GM18520 (cell line): ENCODE measurements at regions not wholly inside any gene's neighbourhood (a gene's known extent, or its start where the extent isn't known, plus 50 kb on each side); places are given as distances from the start of the nearest gene placed in this dataset.
A peak's percentile ranks its signal among the peaks of the same experiment; 100 is the strongest.

ENCODE experiments used
- ATAC-seq: cut with Tn5 transposase; IDR thresholded peaks from one replicate; pipeline ENCODE4 v1.9.1; 2021; ENCODE audit not compliant: unreplicated experiment

DNA sequence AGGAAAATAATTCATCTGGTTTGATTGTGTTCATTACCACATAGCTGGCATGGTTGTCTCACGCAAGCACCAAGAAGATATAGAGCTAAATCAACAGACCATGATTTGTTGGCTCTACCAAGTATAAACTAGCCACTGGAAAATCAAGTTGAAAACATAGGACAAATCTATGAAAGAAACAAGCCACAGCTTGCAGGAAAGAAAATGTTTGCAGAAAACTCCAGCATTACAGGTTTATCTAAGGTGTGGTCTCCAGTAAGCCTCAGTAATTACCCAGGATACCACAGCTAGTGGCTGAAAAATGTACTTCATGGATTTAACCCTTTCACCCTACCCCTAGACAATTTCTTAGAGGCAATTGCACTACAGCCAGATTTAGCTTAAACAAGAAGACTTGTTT is 340.6 kb downstream of the SOX2 start:
- no peak for ATAC-seq

DNA sequence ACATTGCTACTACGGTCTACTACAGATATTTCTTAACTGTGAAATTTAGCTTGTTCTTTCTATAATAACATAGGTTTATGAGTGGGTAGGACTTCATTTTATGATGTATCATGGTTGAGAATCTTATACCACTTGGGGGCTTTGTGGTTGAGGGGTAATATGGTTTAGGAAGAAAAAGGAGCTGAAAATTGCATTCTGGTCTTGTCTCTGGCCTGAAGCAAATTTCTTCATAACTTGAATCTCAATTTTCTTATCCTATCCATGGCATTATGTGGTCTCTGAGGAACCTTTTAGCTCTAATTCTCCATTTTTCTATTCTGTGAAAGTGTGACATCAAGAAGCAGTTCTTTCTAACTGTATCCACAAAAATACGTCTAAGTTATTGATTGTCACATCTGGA is 341.0 kb downstream of the SOX2 start:
- ATAC-seq = no peak

DNA sequence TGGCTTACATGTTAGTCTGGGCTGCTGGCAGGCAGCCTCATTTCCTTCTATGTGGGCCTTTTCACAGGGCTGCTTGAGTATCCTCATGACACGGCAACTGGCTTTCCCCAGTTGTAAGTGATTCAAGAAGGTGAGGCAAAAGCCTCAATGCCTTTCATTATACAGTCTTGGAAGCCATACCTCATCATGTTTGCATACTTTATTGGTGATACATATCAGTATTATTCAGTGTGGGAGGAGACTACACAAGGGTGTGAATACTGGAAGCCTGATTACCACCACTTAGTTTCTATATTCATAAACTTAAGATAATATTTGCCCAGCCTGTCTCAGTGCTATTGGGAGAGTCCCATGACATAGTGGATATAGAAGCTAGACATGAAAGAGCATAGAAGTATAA is 346.8 kb downstream of the SOX2 start:
- ATAC-seq = peak; percentile 80

DNA sequence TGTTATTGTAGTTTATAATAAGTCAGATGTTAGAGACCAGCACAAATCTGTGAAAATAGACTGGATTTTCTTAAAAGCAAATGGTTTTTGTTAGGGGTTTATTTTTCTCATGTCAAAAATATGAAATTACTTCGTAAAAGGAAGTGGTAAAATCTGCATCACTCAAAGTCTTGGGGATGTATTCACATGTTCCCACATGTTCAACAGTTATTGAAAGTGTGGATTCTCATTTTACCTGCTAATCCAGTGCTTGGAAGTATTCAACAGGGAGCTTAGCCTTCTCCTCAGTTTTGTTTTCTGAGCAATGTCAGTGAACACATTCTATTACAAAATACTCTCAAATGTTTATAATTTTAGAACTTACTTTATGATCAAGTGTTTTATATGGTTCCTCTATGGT is 352.0 kb downstream of the SOX2 start:
- ATAC-seq = no peak

DNA sequence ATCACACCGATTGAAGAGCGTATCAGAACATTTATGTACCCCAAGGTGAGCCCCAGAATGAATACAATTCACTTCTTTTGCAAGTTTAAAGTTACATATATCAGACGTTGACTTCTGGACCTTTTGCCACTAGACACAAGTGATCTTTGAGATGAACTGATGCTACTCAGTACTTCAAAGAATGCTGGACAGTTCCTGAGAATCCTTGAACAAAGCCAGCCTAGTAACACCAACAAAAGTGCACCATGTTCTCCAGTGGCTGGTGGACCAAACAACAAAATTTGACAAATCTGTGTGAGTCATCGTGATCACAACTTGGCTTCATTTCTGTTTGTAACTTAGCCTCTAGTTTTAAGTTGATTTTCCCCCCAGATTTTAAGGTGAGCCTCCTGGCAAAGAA is 355.7 kb downstream of the SOX2 start:
- ATAC-seq = no peak

DNA sequence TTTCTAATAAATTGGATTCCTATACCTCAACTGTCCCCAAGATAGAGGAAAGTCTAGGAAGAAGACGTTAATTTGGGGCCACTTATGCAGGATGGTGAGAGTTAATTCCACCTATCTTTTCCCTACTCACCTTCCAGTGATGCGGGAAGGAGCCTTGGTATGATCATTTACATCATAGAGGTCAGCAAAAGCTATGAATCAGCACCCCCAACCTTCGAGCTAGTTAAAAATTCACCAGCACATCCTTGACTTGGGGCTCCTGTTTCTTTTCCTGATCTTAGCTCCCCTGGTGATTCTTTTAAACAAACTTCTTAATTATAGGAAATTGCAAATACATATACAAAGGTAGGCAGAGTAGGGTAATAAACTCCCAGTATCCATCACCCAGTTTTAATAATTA is 366.6 kb downstream of the SOX2 start:
- ATAC-seq = no peak

DNA sequence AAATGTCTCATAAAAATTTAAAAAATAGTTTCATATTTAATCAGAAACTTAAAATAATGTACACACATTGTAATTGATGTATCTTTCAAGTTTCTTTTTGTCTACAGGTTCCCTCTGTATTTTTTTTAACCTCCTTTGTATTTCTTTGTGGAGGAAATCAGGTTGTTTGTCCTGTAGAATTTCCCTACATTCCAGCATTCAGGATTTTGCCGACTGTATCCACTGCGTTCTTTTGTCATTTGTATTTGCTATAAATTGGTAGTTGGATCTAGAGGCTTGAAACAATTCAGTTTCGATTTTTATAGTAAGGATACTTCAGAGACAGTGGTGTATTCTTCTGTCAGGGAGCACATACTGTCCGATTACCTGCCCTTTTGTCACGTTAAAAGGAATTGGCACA is 367.2 kb downstream of the SOX2 start:
- no peak for ATAC-seq

DNA sequence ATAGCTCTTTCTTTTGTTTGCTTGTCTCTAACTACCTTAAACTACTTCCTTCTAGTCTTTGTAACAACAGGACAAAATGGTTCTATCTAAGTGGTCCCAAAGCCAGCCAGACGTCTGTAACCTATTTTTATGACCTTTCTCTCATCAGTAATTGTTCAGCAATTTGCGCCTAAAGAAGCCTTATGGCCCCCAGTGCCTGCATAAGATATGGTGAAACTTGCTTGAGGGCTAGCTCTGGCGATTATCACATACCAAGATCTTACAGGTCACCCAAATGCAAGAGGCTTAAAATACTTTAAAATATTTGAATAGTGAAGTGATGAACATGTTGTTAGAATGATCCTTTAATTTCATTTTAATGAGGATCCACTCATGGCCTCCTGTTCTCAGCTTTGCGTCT is 369.4 kb downstream of the SOX2 start:
- ATAC-seq = no peak

DNA sequence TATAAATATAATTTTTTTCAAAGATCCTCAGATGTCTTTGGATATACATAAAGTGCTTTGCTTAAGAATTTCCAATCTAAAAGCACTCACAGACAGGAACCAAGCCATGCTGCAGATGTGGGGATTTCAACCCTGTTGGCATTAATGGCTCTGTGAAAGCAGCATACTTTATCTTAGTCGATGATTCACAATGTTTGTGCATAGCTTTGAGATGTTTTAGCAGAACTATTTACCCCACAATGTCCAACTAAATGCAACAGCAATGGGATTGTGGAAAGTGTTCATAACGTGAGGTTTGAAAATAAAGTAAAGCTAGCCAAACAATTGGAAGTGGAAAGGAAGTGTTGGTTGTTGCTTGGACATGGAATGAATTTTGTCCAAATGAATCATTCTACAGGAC is 371.4 kb downstream of the SOX2 start:
- ATAC-seq = no peak

DNA sequence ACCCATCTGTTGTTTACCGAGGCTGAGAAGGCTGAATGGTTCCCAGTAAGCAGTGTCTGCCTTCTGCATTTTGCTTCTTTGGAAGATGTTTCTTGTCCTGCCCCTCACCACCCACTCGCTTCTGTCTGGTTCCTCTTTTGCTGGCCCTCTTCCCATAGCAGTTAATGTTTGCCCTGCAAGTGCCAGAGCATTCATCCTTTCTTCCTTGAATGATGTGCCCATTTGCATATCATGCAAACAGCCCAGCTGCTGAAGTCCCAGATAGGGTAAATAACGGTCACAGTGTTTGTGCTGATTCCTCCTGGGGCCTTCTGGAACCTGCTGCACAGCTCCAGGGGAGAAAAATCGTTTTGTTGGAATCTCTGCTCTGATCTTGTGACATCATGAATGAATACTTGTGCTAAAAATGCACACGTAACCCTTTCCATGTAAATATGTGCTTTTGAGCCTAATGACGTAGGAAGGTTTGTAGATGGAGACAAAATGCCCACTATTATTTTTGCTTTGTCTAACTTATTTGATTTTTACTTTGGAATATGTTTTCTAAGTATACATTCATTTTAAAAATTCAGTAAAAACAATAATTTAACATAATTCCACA is 381.0 kb downstream of the SOX2 start:
- no peak for ATAC-seq

DNA sequence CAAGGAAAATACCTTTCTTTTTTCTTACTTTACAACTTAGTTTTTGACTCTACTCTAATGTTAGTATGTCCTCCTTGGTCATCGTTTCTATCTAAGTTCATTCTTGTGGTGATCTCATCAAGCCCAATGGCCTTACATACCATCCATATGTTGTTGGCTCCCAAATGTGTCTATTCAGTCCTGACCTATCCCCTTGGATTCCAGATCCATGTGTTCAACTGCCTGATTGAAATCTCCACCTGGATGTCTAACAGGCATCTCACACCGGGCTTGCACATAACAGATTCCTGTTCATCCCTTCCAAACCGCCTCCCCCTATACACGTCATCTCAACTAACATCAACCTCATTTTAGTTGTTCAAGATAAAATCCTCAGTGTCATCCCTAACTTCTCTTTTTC is 382.6 kb downstream of the SOX2 start:
- no peak for ATAC-seq

DNA sequence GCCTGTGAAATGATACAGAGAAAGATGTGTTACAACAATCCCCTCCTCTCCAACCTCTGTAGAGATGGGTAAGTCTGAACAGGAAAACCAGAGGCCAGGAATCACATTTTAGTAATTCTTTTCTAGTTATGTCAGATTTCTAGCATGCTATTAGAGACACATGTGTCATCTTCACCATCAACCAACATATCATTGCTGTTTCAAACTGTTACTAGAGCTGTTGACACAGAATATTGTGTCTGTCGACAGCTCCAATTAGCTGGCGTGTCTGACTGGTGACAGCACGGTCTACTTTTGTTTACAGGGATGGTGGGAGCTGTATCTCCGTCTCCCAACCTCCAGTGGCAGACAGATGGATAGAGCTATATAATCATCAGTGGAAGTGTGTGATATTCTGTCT is 393.2 kb downstream of the SOX2 start:
- no peak for ATAC-seq

DNA sequence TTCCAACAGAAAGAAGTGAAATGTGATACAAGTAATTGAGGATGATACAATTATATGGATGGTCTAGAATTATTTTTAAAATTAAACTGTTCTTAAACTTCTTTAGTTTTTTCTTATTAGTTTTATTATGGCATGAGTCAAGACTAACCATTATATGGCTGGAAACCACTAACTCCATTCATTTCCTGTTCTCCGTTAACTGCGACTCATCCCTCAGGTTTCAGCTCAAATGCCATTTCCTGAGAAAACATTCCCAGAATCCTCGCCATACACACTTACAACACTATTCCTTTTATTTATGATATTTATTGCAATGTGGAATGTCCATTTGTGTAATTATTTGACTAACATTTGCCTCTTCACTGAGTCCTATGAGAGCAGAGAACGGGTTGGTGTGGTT is 394.1 kb downstream of the SOX2 start:
- ATAC-seq = no peak

DNA sequence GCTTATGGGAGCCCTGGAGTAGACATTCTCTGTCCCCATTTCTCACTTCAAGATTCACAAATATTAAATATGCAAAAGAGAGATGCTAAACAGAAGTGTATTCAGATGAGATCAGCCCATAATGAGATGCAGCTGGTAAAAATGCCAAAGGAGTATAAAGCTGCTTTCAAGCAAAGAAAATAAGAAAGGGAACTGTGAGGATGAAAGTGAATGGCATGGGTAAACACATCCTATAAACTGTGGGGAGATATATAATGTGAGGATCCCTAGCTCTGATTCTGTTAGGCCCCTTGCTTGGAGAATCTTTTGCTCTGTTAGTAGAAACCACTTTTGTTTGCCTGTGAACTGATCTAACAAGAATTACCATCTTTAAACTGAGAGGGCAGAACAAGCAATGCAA is 396.6 kb downstream of the SOX2 start:
- ATAC-seq = no peak

DNA sequence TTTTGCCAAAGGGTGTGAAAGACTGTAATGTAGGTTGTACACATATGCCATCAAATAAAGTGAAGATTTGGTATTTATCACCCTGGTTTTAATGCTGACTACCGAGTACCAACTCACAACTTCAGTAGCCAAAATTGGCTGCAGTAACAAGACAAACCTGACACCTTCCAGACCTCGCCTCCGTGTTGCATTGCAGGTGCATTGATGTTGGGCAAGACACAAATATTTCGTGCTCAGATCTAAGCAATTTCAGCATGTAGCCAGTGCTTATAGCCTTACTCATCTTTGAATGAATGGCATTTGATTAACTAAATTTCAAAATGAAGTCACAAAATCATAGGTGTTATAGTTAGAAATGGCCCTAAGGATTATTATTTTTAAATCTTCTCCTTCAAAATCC is 400.2 kb downstream of the SOX2 start:
- ATAC-seq = no peak

DNA sequence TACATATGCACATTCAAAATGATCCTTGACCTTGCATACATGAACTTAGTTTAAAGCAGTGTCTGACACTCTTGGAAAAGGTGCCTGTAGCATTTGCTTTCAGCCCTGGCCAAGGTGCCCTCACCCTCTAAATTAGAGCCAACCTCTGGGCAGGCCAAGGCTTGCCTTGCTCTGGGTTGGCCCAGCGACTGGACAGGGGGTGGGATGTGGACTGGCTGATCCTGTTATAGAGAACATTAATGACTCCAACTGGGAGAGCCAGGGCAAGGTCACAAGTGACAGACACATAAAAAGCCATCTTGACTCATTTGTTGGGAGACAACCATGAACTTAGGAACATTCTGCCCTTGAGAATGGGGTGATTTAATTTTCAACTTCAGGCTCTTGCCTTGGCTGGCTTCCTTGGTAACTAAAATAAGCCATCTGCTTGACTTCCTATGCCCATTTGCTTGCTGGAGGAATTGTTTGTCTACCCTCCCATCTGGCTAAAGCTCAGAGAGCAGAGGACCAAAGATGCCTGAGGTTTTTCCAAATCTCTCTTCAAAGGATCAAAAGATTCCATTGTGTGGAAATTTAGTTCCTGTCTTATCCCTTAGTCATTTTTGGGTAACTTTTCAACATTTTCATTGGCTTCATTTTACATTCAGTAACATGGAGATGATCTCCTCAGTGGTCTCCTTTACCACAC is 403.7 kb downstream of the SOX2 start:
- ATAC-seq = no peak

DNA sequence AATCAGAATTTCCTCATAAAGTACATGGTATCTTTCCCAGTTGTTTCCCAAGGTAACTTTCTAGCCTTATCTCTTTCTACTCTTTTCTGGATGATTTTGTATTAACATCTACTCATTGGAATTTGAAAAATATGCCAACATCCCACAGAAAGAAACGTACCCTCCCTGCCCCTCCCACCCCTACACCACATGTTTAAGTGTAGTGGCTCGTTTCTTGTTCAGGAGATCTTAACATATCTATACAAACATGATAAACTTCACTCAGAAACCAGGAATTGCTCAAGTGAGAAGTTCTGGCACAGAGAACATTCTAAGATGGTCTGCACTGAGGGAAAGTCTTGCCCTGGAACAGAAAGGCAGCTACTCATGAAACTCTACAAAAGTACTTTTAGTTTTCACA is 404.7 kb downstream of the SOX2 start:
- ATAC-seq = no peak

DNA sequence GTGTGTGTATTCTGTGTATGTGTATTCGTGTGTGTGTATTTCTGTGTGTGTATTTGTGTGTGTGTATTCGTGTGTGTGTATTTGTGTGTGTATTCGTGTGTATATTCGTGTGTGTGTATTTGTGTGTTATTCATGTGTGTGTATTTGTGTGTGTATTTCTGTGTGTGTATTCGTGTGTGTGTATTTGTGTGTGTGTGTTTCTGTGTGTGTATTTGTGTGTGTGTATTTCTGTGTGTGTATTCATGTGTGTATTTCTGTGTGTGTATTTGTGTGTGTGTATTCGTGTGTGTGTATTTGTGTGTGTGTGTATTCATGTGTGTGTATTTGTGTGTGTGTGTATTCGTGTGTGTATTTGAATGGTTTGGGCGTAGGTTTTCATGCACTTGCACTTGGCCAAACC is 405.4 kb downstream of the SOX2 start:
- no peak for ATAC-seq

DNA sequence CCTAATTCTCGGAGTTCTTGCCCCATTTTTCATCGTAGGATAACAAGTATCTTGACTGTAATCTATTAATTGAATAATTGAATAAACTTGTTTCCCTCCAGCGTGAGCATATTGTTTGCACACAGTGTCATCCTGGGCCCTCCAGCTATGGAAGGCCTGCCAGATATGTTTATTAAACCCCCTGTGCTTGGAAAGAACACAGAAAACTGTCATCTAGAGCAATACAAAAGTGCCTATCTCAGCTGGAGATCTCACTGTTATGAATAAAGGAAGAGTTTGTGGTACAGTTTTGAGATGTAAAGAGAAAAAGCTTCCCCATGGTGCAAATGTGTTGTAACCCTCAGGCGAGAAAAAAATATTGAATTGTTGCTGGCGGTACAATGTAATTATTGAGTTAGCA is 405.9 kb downstream of the SOX2 start:
- no peak for ATAC-seq

DNA sequence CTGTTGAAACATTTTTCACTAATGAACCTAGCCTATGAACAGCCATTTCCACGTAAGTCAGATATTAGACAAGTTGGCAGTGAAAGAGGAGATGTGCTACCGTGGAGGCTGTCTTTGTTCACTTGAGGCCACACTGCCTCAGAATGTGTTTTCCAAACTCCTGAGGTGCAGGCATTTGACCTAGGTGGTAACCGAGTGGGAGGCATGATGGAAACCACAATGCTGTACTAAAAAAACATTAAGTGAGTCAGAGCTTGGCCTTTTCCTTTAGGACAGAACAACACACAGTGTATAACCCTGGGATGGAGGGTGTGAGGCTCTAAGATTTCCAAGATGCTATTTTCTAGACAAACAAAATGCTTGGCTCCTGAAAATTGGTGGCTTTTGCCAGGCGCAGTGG is 406.3 kb downstream of the SOX2 start:
- no peak for ATAC-seq

DNA sequence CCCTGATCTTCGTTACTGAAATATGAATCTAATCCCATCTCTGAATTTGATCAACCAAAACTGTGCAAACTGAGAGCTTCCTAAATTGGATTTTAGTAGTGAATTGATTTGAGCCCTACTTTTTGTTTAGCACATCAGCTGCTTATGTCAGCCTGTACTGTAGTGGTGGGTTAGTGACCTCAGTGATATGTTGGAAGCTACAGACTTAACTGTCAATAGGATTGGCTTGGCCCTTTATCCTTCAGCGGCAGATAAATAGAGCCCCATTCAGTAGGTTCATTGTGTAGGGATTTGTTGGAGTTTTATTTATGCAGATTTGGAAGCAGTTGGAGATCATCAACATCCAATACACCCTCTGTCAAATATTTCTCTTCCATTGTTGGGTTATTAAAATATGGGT is 409.7 kb downstream of the SOX2 start:
- no peak for ATAC-seq

DNA sequence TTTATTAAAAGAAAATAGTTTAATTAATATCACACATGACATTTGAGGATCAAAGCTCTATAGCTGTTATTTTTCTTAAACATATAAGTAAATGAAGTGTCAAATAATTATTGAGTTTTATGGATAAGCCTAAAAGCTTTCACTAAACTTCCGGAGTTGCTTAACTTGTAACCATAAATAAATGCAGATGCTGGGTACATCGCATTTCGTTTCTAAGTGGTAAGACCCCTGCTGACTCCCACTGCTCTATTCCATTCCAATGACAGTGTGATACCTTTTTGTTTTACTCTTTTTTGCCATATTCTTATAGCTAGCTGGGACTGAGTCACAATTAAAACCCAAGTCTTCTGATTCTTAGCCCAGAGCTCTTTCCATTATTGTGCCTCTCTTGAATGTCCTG is 411.1 kb downstream of the SOX2 start:
- no peak for ATAC-seq

DNA sequence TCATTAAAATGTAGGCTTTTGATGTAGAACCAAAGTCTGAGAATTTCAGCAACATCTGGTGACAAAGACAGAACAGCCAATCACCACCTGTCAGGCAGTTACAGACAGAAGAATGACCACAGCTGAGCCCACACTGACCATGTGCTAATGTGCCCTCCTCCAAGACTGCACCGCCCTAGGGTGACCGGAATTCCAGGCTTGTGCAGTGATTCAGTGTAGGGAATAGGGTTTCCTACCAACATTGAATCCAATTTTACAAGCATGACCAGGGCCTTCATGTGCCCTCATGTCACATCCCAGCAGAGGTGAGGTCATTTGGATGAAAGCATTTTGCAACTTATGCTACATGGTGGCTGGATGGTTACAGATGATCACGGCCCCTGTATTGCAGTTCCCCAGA is 412.5 kb downstream of the SOX2 start:
- ATAC-seq = no peak
